DND-41 (cell line): ENCODE measurements at regions not wholly inside any gene's neighbourhood (a gene's known extent, or its start where the extent isn't known, plus 50 kb on each side); places are given as distances from the start of the nearest gene placed in this dataset.

Experiments
- CTCF ChIP-seq: IDR thresholded peaks from 2 replicates; pipeline ENCODE4 v1.5.1; 2012; ENCODE audit warnings: borderline replicate concordance, low read length, moderate library complexity, mild to moderate bottlenecking; ENCODE audit not compliant: poor library complexity, severe bottlenecking; ENCODE audit errors: extremely low read depth
- EZH2 ChIP-seq: IDR thresholded peaks from 3 replicates; pipeline ENCODE4 v1.6.1; 2012; ENCODE audit warnings: borderline replicate concordance, low read depth, mild to moderate bottlenecking, moderate library complexity, low read length, inconsistent platforms; ENCODE audit not compliant: severe bottlenecking

DNA sequence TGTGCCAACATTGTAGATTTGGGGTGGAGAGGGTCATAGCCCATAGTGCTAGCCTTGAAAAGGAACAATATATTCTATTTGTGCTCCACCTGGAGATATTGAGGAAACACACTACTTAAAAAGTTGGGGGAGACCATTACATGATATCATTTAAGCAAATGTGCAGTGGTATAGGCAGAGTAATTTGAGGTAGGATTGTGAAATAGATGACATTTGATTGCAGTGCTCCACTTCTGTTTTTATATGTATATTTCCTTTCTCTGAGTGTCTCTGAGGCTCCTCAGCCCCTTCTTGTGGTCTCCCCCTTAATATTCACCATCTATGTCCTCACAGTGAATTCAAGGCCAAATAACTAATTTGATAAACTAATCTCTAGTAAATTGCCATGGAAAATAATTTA, 85.6 kb upstream of the NMU start:
- TF ChIP-seq EZH2 (no peak), CTCF (no peak)
